ENCODE measurements at regions not wholly inside any gene's neighbourhood (a gene's known extent, or its start where the extent isn't known, plus 50 kb on each side); places are given as distances from the start of the nearest gene placed in this dataset.

- POLR2A ChIA-PET: no interaction called here
- CTCF ChIA-PET (ENCODE audit: low intra/inter-chr PET ratio, low total read pairs): no interaction called here
- ATAC-seq (no peak), FAIRE-seq (no peak), DNase-seq (ENCODE audit: low spot score) (no peak)
- Histone ChIP-seq H3K4me3 (replicated peaks in 1 of 3; ENCODE audit: insufficient read depth in 1 of 3, low read depth in 2 of 3, low read length in 3 of 3) (no peak overlapping the region), H3K27ac (ENCODE audit: extremely low read length, insufficient read depth, low read length) (no peak overlapping the region), H4K20me1 (ENCODE audit: insufficient read depth, low read length) (no peaks in the 10 kb centered on the region), H3K4me2 (ENCODE audit: low read depth, low read length) (no peak overlapping the region), H3K36me3 (replicated peaks in 1 of 2; ENCODE audit: control insufficient read depth in 1 of 2, insufficient read depth in 2 of 2, low read length in 2 of 2) (no peaks in the 10 kb centered on the region), H3K9ac (ENCODE audit: insufficient read depth, low read depth, low read length) (no peak overlapping the region), H3K9me3 (ENCODE audit: low read length) (no peaks in the 10 kb centered on the region), H3K27me3 (ENCODE audit: control insufficient read depth in 1 of 2, insufficient read depth in 2 of 2, low read length in 2 of 2) (no peaks in the 10 kb centered on the region), H3K4me1 (ENCODE audit: insufficient read depth, low read length) (no peaks in the 10 kb centered on the region), H3K79me2 (ENCODE audit: insufficient read depth, low read length) (no peaks in the 10 kb centered on the region), H2AFZ (ENCODE audit: low read length) (no peak overlapping the region)
- no TSS peak for BruUV-seq (replicated peaks)
- in situ Hi-C loops (cut with HindIII; ENCODE audit: extremely low pct_ligation_motif_present, low pct_unique_long_range_greater_than_20kb): no loop called here
- intact Hi-C loops (cut with micrococcal nuclease; ENCODE audit: unreplicated experiment): no loop called here
- WGBS (ENCODE audit: low lambda C conversion rate): 23% methylated on average over 9 of the region's 9 CpGs
- TF ChIP-seq ZNF180 (CRISPR knock-in tag; IDR thresholded peaks at IDR 0.05; ENCODE audit: borderline replicate concordance, low read depth) (no peak), HNRNPUL1 (IDR thresholded peaks at IDR 0.05; ENCODE audit: low read depth, low read length) (no peak), ZNF720 (CRISPR knock-in tag; IDR thresholded peaks at IDR 0.05) (no peak), ZNF747 (CRISPR knock-in tag; IDR thresholded peaks at IDR 0.05; ENCODE audit: borderline replicate concordance) (no peak), ZNF160 (CRISPR knock-in tag; IDR thresholded peaks at IDR 0.05) (no peak), MLXIP (CRISPR knock-in tag; IDR thresholded peaks at IDR 0.05; ENCODE audit: borderline replicate concordance) (no peak), ZNF24 (IDR thresholded peaks at IDR 0.05) (no peak), RFX3 (CRISPR knock-in tag; IDR thresholded peaks at IDR 0.05) (no peak), ZNF34 (CRISPR knock-in tag; IDR thresholded peaks at IDR 0.05; ENCODE audit: borderline replicate concordance) (no peak)
- TF ChIP-seq, protein P1, sequence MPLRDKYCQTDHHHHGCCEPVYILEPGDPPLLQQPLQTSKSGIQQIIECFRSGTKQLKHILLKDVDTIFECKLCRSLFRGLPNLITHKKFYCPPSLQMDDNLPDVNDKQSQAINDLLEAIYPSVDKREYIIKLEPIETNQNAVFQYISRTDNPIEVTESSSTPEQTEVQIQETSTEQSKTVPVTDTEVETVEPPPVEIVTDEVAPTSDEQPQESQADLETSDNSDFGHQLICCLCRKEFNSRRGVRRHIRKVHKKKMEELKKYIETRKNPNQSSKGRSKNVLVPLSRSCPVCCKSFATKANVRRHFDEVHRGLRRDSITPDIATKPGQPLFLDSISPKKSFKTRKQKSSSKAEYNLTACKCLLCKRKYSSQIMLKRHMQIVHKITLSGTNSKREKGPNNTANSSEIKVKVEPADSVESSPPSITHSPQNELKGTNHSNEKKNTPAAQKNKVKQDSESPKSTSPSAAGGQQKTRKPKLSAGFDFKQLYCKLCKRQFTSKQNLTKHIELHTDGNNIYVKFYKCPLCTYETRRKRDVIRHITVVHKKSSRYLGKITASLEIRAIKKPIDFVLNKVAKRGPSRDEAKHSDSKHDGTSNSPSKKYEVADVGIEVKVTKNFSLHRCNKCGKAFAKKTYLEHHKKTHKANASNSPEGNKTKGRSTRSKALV (CRISPR knock-in tag; IDR thresholded peaks at IDR 0.05): no peak
- TF ChIP-seq, protein P2, sequence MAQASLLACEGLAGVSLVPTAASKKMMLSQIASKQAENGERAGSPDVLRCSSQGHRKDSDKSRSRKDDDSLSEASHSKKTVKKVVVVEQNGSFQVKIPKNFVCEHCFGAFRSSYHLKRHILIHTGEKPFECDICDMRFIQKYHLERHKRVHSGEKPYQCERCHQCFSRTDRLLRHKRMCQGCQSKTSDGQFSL (CRISPR knock-in tag; IDR thresholded peaks at IDR 0.05): no peak
- TF ChIP-seq, protein P3, sequence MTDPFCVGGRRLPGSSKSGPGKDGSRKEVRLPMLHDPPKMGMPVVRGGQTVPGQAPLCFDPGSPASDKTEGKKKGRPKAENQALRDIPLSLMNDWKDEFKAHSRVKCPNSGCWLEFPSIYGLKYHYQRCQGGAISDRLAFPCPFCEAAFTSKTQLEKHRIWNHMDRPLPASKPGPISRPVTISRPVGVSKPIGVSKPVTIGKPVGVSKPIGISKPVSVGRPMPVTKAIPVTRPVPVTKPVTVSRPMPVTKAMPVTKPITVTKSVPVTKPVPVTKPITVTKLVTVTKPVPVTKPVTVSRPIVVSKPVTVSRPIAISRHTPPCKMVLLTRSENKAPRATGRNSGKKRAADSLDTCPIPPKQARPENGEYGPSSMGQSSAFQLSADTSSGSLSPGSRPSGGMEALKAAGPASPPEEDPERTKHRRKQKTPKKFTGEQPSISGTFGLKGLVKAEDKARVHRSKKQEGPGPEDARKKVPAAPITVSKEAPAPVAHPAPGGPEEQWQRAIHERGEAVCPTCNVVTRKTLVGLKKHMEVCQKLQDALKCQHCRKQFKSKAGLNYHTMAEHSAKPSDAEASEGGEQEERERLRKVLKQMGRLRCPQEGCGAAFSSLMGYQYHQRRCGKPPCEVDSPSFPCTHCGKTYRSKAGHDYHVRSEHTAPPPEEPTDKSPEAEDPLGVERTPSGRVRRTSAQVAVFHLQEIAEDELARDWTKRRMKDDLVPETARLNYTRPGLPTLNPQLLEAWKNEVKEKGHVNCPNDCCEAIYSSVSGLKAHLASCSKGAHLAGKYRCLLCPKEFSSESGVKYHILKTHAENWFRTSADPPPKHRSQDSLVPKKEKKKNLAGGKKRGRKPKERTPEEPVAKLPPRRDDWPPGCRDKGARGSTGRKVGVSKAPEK (CRISPR knock-in tag; IDR thresholded peaks at IDR 0.05; ENCODE audit: borderline replicate concordance): no peak
Measured at GRCh38 chr5:125057912-125058826, 311.7 kb upstream of the ZNF608 start.

Measured in HepG2 (cell line).